Suppressor macrophage treated with lipopolysaccharide for 4 hours (primary cell): ENCODE measurements at regions not wholly inside any gene's neighbourhood (a gene's known extent, or its start where the extent isn't known, plus 50 kb on each side); places are given as distances from the start of the nearest gene placed in this dataset.
"Not testable (repeated sequence)": the region's sequence is repeated elsewhere in the genome, so short reads cannot be mapped to it uniquely, and the experiment has no call there.

Experiments used
- DNase-seq: peaks from one replicate; pipeline ENCODE4 v3.0.0-alpha.2; 2020

DNA sequence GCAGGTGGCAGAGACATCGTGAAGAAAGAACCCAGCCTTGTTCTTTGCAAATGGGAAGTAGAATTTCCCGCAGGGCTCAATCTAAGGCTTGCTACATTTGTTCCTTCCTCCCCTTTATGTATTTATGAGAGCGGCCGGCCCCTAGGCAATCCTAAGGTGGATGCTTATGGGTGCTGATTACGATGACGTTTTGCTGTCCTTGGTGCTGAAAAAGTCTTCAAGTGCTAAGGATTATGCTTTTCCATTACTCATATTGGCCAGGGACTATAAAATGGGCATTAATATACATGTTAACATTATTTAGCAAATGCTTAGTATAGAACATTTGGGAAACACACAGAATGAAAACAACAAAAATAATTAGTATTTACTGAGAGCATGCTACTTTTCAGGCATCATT, 313.3 kb upstream of the XYLT1 start:
- DNase-seq: no peak

DNA sequence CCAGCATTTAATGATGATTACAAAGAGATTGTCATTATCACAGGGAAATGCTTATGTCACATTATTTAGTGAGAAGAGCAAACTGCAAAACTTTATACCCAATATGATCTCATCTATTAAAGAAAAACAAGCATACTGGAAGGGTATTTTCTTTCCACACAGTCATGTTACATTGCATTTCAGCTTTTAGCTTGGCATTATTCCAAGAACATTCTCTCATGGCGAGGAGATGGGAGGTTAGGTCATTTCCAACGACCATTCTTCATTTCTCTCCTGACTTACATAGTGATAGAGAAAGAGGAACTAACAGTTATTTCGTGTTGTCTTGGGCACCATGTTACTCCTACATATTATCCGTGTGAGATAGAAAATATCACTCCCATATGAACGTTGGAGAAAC, 309.4 kb upstream of the XYLT1 start:
- DNase-seq: no peak

DNA sequence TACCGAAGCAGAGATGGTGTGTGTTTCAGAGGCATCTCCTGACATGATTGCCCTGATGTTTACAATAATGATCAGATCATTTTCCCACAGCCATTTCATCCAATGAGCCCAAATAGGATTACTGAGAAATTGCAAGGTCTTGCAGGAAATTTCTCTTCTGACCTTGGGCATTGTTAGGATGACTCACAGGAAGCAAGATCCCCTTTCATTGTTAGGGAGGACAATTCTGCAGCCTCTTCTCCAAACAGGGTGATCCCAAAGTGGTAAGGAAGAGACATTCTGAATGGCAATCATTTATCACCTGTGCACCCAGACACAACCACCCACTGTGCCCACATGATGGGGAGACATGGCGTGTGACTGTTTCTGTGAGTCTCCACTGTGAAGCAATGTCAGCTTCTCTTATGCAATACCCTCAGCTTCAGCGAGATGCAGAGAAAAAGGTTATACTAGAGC, 306.7 kb upstream of the XYLT1 start:
- DNase-seq: no peak

- no peak for DNase-seq
These were observed 306.1 kb upstream of the XYLT1 start for GRCh38 chr16:17776888-17777287.

DNA sequence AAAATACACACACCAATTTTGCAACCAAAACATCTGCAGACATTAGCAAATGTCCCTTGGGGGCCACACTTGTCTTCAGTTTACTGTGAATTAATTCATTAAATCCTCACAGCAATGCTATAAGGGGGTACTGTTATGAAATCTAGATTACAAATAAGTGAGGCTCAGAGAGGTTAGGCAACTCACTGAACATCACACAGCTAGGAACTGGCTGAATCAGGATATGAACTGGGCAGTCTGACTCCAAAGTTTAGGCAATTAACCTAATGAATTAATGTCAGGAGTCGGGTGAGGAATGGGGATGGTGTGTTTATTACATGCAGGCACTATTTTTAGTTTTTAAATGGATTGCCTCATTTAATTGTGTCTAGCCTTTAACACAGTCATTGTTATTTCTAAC, 305.7 kb upstream of the XYLT1 start:
- no peak for DNase-seq

GRCh38 chr16:17775061-17775460, 304.3 kb upstream of the XYLT1 start:
- DNase-seq: no peak

GRCh38 chr16:17773698-17774101, 302.9 kb upstream of the XYLT1 start:
- DNase-seq: no peak

GRCh38 chr16:17770104-17770503, 299.3 kb upstream of the XYLT1 start:
- DNase-seq: no peak

DNA sequence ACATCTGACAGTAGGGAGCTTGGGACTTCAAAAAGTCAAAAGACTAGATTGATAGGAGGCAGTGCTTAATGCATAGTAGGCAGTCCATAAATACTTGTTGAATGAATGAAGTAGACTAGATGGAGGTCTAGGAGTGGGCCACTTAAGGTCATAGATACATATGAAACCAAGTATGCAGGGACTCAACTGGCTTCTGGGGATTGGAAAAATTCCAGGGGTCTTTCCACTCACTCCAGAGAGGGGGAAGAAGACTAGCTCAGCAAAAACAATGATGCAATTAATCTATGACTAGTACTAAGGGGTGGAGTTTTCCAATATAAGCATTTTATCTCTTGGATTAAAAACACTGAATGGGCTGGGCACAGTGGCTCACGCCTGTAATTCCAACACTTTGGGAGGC, 298.3 kb upstream of the XYLT1 start:
- no peak for DNase-seq

DNA sequence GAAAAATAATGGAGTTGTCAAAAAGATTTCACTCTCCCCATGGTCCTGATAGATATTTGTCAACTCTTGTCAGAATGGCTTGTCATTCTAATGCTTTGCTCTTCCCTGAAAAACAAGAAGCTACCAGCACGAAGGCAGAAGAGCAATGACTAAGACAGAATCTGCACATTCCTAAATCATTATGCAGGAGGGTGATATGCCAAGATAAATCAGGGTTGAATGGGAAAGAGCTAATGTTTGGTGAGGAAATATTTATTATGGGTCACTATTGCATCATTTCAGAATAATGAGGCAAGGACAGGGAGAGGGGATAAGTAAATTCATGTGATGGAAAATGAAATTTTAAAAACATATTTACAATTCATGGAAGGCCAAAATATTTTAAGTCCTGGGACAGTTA, 297.5 kb upstream of the XYLT1 start:
- DNase-seq: no peak

- DNase-seq: no peak
These were observed 295.3 kb upstream of the XYLT1 start for GRCh38 chr16:17766012-17766411.

DNA sequence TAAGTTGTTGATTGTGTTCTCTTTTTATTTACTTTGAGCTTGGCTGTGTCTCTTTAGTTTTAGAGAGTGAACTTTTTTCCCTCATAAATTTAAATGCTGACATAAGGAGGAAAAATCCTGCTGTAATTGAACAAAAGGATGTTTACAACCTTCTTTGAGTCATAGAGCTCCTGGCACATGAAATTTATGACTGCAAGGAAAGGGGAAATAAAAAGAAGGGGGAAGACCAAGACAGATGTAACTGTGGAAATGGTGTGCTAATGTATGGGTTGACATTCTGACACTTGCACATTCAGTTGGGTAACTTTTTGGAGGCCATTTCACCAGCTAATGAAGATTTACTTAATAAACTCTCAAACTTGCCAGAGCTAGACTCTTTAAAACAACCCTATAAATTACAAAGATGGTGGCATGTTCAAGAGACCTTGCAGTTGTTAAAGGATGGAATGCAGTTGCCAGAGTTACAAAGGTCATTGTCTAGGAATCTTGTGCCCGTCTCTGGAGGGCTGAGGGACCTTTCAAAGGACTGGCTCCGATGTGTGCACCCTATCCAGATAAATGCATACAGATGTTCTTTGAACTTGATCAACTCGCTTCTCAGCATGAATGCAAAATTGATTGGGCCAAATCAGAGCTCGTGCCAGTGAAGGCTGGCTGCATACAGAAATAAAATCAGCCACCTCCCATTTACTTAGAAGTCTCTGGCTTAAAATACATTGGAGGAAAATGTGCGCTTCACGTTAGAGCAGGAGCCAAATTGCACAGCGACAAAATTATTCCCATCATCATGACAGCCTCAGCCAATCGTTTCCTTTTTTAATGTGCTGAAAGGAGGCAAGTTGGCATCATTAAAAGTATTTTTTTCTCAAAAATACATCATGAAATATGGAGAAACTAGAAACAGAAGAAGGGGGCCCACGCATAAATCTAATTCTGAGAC, 289.0 kb upstream of the XYLT1 start:
- DNase-seq: no peak

DNA sequence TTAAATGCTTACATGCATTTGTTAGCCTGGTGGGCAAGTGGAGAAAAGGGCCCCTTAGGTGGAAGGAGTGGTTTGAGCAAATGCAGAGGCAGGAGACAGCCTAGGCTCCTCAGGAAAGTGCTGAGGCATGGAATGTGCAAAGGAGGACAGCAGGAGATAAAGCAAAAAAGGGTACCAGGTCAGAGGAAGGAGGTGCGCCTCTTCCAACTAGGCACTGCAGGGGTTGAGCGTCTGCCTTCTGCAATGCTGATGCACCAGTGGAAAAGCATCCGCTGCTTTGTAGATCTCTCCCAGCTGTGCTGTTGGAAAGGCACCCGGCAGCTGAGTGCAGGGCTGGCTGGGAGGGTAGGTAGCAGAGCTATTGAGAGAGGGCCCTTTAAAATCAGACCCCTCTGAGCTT, 287.0 kb upstream of the XYLT1 start:
- no peak for DNase-seq

DNA sequence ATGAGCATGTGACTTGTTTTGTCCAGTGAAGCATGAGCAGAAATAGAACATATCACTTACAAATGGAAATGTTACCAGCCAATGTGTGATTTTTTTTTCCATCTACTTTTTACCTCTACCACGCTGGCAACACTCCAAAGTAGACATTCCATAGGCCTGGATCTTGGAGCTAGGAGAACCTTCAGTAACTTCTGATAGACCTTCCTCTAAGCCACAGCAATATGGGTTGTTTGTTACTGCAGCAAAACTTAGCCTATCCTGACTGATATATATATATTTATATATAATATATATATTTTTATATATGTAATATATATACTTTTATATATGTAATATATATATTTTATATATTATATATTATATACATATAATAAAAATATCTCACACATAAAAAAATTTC, 284.4 kb upstream of the XYLT1 start:
- DNase-seq: no peak

DNA sequence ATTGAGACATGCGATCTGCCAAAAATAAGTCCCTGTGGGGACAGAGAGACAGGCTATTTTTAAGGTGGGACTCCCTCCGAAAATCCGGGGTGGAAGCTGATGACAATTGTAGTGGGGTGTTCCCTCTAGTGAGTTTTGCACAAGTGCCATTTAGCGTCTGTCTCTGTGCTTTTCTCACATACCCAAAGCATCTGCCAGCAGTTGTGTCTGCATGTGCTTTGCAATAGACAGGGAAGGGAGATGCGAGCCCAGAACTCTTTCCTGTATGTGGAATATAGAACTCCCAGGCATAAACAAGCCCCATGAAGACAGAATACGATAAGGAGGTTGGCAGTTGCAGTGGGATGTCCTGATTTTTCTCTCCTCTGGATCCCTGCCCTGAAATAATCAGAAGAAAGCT, 282.7 kb upstream of the XYLT1 start:
- no peak for DNase-seq

- DNase-seq: no peak
These were observed 278.9 kb upstream of the XYLT1 start for GRCh38 chr16:17749706-17750105.

GRCh38 chr16:17748044-17748719, 277.4 kb upstream of the XYLT1 start:
- DNase-seq: no peak

GRCh38 chr16:17747081-17747756, 276.5 kb upstream of the XYLT1 start:
- DNase-seq: no peak

DNA sequence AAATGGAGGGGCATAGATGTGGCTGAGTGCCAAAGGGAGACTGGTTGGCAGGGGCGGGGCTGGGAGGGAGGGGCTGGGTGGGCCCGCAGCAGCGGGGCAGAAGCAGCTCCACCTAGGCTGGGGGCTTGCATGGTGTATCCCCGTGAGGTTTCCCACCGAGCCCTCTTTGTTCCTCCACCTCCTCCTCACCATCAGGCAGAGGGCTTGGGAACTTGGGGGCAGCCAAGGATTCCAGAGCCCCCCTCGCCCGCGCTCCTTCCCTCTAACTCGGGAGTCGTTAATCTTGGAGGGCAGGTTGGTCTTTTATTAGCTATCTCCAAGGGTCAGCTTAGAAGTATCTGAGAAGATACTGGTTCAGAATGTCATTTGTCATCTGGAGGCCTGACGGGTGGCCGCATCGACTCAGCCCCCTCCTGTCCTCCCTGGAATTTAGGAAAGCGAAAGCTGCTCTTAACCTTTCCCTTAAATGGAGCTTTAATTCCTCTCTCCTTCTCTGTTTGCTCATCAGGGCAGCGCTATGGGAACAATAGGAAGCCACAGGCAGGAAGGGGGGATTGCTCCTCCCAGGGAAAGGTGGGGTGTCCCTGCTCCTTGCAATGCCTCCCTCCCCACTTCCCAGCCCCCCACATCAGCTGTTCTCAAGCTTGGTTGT, 274.3 kb upstream of the XYLT1 start:
- DNase-seq: no peak

GRCh38 chr16:17743578-17743977, 272.8 kb upstream of the XYLT1 start:
- DNase-seq: no peak

GRCh38 chr16:17743158-17743557, 272.4 kb upstream of the XYLT1 start:
- DNase-seq: no peak

- not testable (repeated sequence) for DNase-seq
These were observed 264.3 kb upstream of the XYLT1 start for GRCh38 chr16:17735099-17735498.

DNA sequence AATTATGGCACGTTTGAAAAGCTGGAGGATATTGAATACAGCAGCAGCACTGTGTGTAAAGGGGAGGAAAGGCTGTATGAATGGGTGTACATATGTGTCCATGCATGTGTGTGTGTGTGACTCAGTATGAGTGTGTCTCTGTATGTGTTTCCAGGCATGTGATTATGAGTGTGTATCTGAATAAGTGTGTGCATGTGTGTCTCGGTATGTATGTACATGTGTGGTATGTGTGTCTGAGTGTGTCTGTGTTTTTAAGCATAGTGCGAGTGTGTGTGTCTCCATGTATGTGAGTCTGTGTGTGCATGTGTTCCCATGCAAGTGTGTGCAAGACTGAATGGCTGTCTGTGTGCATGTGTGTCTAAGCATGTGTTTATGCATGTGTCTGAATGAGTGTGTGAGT, 259.1 kb upstream of the XYLT1 start:
- no peak for DNase-seq
